WTC11 (cell line): ENCODE measurements at regions not wholly inside any gene's neighbourhood (a gene's known extent, or its start where the extent isn't known, plus 50 kb on each side); places are given as distances from the start of the nearest gene placed in this dataset.

Source experiments
- ATAC-seq: fragments of 200-7000 bp; cut with Tn5 transposase; 2 replicates; pipeline ENCODE4 v1.10.0; 2021; ENCODE audit warnings: mild to moderate bottlenecking, moderate library complexity
- CTCF ChIA-PET: fragments of 300-600 bp; sonication (Branson Sonifier 250); formaldehyde crosslinking; loops from one replicate; lab custom pipeline; 2021; ENCODE audit warnings: antibody characterized with exemption; lab: Charles Lee
- POLR2A ChIA-PET: fragments of 350-600 bp; sonication (Branson Sonifier 250); formaldehyde crosslinking; loops from one replicate; lab custom pipeline; 2021; ENCODE audit warnings: antibody characterized with exemption; lab: Charles Lee
- DNase-seq: peaks from one replicate; pipeline ENCODE4 v3.0.0; 2021; ENCODE audit warnings: low spot score
- H3K27ac Mint-ChIP-seq: 2 replicates; pipeline ENCODE4 v1.8.0; 2021; ENCODE audit warnings: mixed read lengths
- H3K27me3 Mint-ChIP-seq: 2 replicates; pipeline ENCODE4 v1.8.0; 2021; ENCODE audit warnings: low read depth, mild to moderate bottlenecking, moderate library complexity, mixed read lengths
- H3K36me3 Mint-ChIP-seq: 2 replicates; pipeline ENCODE4 v1.8.0; 2021; ENCODE audit warnings: mixed read lengths
- H3K4me1 Mint-ChIP-seq: 2 replicates; pipeline ENCODE4 v1.8.0; 2022; ENCODE audit warnings: mixed read lengths
- H3K4me3 Mint-ChIP-seq: 2 replicates; pipeline ENCODE4 v1.8.0; 2021; ENCODE audit warnings: mild to moderate bottlenecking, moderate library complexity, mixed read lengths
- H3K9me3 Mint-ChIP-seq: 2 replicates; pipeline ENCODE4 v1.8.0; 2021; ENCODE audit warnings: mixed read lengths
- E2F5 ChIP-seq: sonication (generic); formaldehyde crosslinking; IDR thresholded peaks from 2 replicates; pipeline ENCODE4 v1.8.1; 2022; ENCODE audit warnings: mild to moderate bottlenecking, moderate library complexity, missing genetic modification reagents
- ERG ChIP-seq: fragments of 250-450 bp; sonication (Bioruptor Pico); IDR thresholded peaks from 2 replicates; pipeline ENCODE4 v1.8.0; 2021; ENCODE audit warnings: mild to moderate bottlenecking
- ESRRA ChIP-seq: sonication (generic); formaldehyde crosslinking; IDR thresholded peaks from 2 replicates; pipeline ENCODE4 v1.8.1; 2022; ENCODE audit warnings: mild to moderate bottlenecking, missing genetic modification reagents, borderline replicate concordance
- FOXK1 ChIP-seq: sonication (generic); formaldehyde crosslinking; IDR thresholded peaks from 2 replicates; pipeline ENCODE4 v1.8.0; 2022; ENCODE audit warnings: mild to moderate bottlenecking, moderate library complexity, missing genetic modification reagents
- JUN ChIP-seq: sonication (generic); formaldehyde crosslinking; IDR thresholded peaks from 2 replicates; pipeline ENCODE4 v1.8.0; 2023; ENCODE audit warnings: mild to moderate bottlenecking, missing genetic modification reagents
- MXD4 ChIP-seq: fragments of 250-450 bp; sonication (Bioruptor Pico); IDR thresholded peaks from 2 replicates; pipeline ENCODE4 v1.8.0; 2021; ENCODE audit warnings: mild to moderate bottlenecking, moderate library complexity, borderline replicate concordance
- NR2C2 ChIP-seq: sonication (generic); formaldehyde crosslinking; IDR thresholded peaks from 2 replicates; pipeline ENCODE4 v1.8.0; 2022; ENCODE audit warnings: mild to moderate bottlenecking, missing genetic modification reagents
- STAT6 ChIP-seq: sonication (generic); formaldehyde crosslinking; conservative IDR thresholded peaks from 2 replicates; pipeline ENCODE4 v1.8.1; 2023; ENCODE audit warnings: mild to moderate bottlenecking, low read depth, missing genetic modification reagents, moderate library complexity
- TCF7 ChIP-seq: sonication (generic); formaldehyde crosslinking; IDR thresholded peaks from 2 replicates; pipeline ENCODE4 v1.8.0; 2022; ENCODE audit warnings: mild to moderate bottlenecking, low read depth, missing genetic modification reagents, moderate library complexity
- TP53 ChIP-seq: sonication (generic); formaldehyde crosslinking; IDR thresholded peaks from 2 replicates; pipeline ENCODE4 v1.8.1; 2023; ENCODE audit warnings: mild to moderate bottlenecking, missing genetic modification reagents
- USF1 ChIP-seq: sonication (generic); formaldehyde crosslinking; IDR thresholded peaks from 2 replicates; pipeline ENCODE4 v1.8.0; 2022; ENCODE audit warnings: mild to moderate bottlenecking, missing genetic modification reagents
- USF2 ChIP-seq: sonication (generic); formaldehyde crosslinking; IDR thresholded peaks from 2 replicates; pipeline ENCODE4 v1.8.1; 2023; ENCODE audit warnings: mild to moderate bottlenecking, missing genetic modification reagents, moderate library complexity
- ZBTB21 ChIP-seq: sonication (generic); formaldehyde crosslinking; IDR thresholded peaks from 2 replicates; pipeline ENCODE4 v1.8.1; 2023; ENCODE audit warnings: mild to moderate bottlenecking, missing genetic modification reagents, borderline replicate concordance
- ZNF138 ChIP-seq: sonication (generic); formaldehyde crosslinking; conservative IDR thresholded peaks from 2 replicates; pipeline ENCODE4 v1.8.1; 2022; ENCODE audit warnings: mild to moderate bottlenecking, moderate library complexity, missing genetic modification reagents
- ZNF263 ChIP-seq: sonication (generic); formaldehyde crosslinking; IDR thresholded peaks from 2 replicates; pipeline ENCODE4 v1.8.1; 2022; ENCODE audit warnings: low read depth, mild to moderate bottlenecking, moderate library complexity, missing genetic modification reagents
- ZNF281 ChIP-seq: sonication (generic); formaldehyde crosslinking; IDR thresholded peaks from 2 replicates; pipeline ENCODE4 v1.8.0; 2023; ENCODE audit warnings: mild to moderate bottlenecking, missing genetic modification reagents
- ZNF423 ChIP-seq: fragments of 250-450 bp; sonication (Bioruptor Pico); IDR thresholded peaks from 2 replicates; pipeline ENCODE4 v2.1.2; 2022; ENCODE audit warnings: mild to moderate bottlenecking, moderate library complexity
- ZNF512 ChIP-seq: sonication (generic); formaldehyde crosslinking; IDR thresholded peaks from 2 replicates; pipeline ENCODE4 v1.8.1; 2022; ENCODE audit warnings: missing genetic modification reagents, borderline replicate concordance
- ZNF532 ChIP-seq: fragments of 250-450 bp; sonication (Bioruptor Pico); IDR thresholded peaks from 2 replicates; pipeline ENCODE4 v1.9.0; 2021; ENCODE audit warnings: mild to moderate bottlenecking, borderline replicate concordance

GRCh38 chr14:28098856-28099255, 667.7 kb upstream of the FOXG1 start (continued):
- no peak for TF ChIP-seq STAT6 (CRISPR knock-in tag)
- TF ChIP-seq ZNF263 (CRISPR knock-in tag), result no peak
- no peak for TF ChIP-seq ZNF423
- TF ChIP-seq ERG (CRISPR knock-in tag), result no peak
- TF ChIP-seq, all 79 proteins: peak for 0

GRCh38 chr14:28102001-28102400, 664.6 kb upstream of the FOXG1 start:
- no peak overlapping the region for H3K4me3 Mint-ChIP-seq
- POLR2A ChIA-PET, result no interaction called here
- TF ChIP-seq NR2C2 (CRISPR knock-in tag) (no peak), ERG (CRISPR knock-in tag) (no peak), ZNF532 (CRISPR knock-in tag) (no peak), TP53 (CRISPR knock-in tag) (no peak), MXD4 (CRISPR knock-in tag) (no peak), E2F5 (no peak), FOXK1 (CRISPR knock-in tag) (no peak), USF2 (CRISPR knock-in tag) (no peak), ZBTB21 (CRISPR knock-in tag) (no peak), ESRRA (CRISPR knock-in tag) (no peak), ZNF512 (CRISPR knock-in tag) (no peak), TCF7 (CRISPR knock-in tag) (no peak), ZNF423 (no peak), ZNF281 (CRISPR knock-in tag) (no peak), USF1 (CRISPR knock-in tag) (no peak), ZNF138 (CRISPR knock-in tag) (no peak), JUN (no peak)

More at GRCh38 chr14:28102001-28102400, 664.6 kb upstream of the FOXG1 start:
- peaks cover 12% of the 10 kb centered on the region for H3K4me1 Mint-ChIP-seq
- H3K36me3 Mint-ChIP-seq, result no peaks in the 10 kb centered on the region
- ATAC-seq (no peak), DNase-seq (no peak)
- no peaks in the 10 kb centered on the region for H3K27me3 Mint-ChIP-seq
- H3K9me3 Mint-ChIP-seq, result peaks cover 4% of the 10 kb centered on the region; the same call in 1 of the 2 replicates
- CTCF ChIA-PET, result interaction anchor here (0.6 to 1.3 kb wide), 2 partner anchors 21 to 232 kb away, joined by 3 read pairs; no protein-coding TSS in a partner anchor
- no peak overlapping the region for H3K27ac Mint-ChIP-seq
